ENCODE measurements at regions not wholly inside any gene's neighbourhood (a gene's known extent, or its start where the extent isn't known, plus 50 kb on each side); places are given as distances from the start of the nearest gene placed in this dataset.

GRCh38 chr11:38818720-38819119, 2220.7 kb upstream of the RAG2 start:
- no peak for TF ChIP-seq RFX5 (IDR thresholded peaks at IDR 0.05)
- TF ChIP-seq JUN (IDR thresholded peaks at IDR 0.05), result no peak
- no peak for TF ChIP-seq BHLHE40 (IDR thresholded peaks at IDR 0.05; ENCODE audit: low read depth, low read length)
- no peak for TF ChIP-seq CTCF (IDR thresholded peaks at IDR 0.05)
- no peak for TF ChIP-seq SMC3 (IDR thresholded peaks at IDR 0.05)
- TF ChIP-seq RAD21 (conservative IDR thresholded peaks at IDR 0.05 in 1 of 2, IDR thresholded peaks at IDR 0.05 in 1 of 2), result no peak
- TF ChIP-seq, protein P1, sequence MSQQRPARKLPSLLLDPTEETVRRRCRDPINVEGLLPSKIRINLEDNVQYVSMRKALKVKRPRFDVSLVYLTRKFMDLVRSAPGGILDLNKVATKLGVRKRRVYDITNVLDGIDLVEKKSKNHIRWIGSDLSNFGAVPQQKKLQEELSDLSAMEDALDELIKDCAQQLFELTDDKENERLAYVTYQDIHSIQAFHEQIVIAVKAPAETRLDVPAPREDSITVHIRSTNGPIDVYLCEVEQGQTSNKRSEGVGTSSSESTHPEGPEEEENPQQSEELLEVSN (IDR thresholded peaks at IDR 0.05; ENCODE audit: borderline replicate concordance, low read depth), result no peak
- TF ChIP-seq, protein P2, sequence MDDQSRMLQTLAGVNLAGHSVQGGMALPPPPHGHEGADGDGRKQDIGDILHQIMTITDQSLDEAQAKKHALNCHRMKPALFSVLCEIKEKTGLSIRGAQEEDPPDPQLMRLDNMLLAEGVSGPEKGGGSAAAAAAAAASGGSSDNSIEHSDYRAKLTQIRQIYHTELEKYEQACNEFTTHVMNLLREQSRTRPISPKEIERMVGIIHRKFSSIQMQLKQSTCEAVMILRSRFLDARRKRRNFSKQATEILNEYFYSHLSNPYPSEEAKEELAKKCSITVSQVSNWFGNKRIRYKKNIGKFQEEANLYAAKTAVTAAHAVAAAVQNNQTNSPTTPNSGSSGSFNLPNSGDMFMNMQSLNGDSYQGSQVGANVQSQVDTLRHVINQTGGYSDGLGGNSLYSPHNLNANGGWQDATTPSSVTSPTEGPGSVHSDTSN (IDR thresholded peaks at IDR 0.05), result no peak
- TF ChIP-seq ELK1 (IDR thresholded peaks at IDR 0.05; ENCODE audit: low read depth, low read length), result no peak
